ENCODE measurements at regions not wholly inside any gene's neighbourhood (a gene's known extent, or its start where the extent isn't known, plus 50 kb on each side); places are given as distances from the start of the nearest gene placed in this dataset.

DNA sequence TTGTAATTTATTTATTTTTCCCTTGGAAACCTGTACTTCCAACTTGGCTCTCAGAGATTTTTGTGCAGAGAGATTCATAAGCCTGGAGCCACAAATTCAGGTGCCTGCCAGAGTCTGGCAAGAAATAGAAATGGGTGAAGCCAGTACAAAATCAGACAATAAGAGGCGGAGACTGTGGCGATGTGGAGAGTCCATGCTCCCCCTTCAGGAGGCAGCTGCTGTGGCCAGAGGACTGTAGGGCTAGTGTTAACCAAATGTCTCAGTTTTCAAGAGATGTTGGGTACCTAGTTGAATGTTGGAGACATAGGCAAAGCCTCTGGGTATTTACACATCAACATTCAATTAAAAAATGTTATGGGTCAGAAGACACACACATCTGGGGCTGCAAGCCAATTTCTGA lies 208.6 kb downstream of the PSAT1 start:
- Mint-ChIP-seq H3K27ac (no peak overlapping the region), H3K9me3 (no peaks in the 10 kb centered on the region), H3K4me1 (ENCODE audit: low read depth) (no peaks in the 10 kb centered on the region), H3K4me3 (no peak overlapping the region), H3K36me3 (ENCODE audit: low read depth) (no peaks in the 10 kb centered on the region), H3K27me3 (peaks cover 3% of the 10 kb centered on the region)

DNA sequence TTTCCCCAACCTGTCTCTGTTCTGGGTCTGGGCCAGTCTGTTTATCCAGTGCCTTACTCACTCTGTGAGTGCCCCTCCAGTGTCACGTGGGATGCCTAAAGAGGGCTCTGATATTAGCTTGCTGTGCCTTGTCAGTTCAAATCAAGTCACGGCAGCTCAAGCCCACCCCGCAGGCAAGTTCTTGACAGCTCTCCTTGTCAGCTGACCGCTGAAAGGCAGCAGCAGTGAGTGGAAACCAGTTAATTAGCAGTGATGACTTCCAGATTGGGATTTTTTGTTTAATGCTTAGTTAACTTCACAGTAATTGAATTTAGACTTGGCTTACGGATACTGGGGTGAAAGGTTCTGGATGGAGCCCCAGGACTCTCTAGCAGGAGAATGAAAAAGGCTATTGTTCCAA lies 210.1 kb downstream of the PSAT1 start:
- H3K27ac Mint-ChIP-seq: no peak overlapping the region
- no peaks in the 10 kb centered on the region for H3K36me3 Mint-ChIP-seq (ENCODE audit: low read depth)
- peaks cover 2% of the 10 kb centered on the region for H3K27me3 Mint-ChIP-seq
- no peaks in the 10 kb centered on the region for H3K9me3 Mint-ChIP-seq
- no peaks in the 10 kb centered on the region for H3K4me1 Mint-ChIP-seq (ENCODE audit: low read depth)
- no peak overlapping the region for H3K4me3 Mint-ChIP-seq

DNA sequence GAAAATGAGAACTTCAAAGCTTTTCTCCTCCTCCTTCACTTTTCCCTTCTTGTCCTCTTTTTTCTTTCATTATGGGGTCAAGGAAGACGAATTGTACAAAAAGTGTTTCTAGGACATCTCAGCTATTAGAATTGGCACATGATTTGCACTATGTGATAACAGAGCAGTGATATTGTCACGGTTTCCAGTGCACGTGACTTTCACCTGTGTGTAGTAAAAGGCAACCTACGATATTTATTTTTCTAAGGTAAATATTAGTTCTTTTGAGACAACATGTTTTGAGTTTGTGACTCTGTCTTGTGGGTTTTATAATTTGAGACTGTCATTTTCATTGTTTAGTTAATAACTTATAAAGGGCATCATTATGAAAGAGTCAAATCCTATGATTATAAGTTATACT lies 213.1 kb downstream of the PSAT1 start:
- H3K4me3 Mint-ChIP-seq: no peak overlapping the region
- H3K36me3 Mint-ChIP-seq (ENCODE audit: low read depth): no peaks in the 10 kb centered on the region
- peaks cover 4% of the 10 kb centered on the region for H3K27me3 Mint-ChIP-seq
- peaks cover 5% of the 10 kb centered on the region for H3K9me3 Mint-ChIP-seq
- H3K4me1 Mint-ChIP-seq (ENCODE audit: low read depth): no peaks in the 10 kb centered on the region
- no peak overlapping the region for H3K27ac Mint-ChIP-seq

DNA sequence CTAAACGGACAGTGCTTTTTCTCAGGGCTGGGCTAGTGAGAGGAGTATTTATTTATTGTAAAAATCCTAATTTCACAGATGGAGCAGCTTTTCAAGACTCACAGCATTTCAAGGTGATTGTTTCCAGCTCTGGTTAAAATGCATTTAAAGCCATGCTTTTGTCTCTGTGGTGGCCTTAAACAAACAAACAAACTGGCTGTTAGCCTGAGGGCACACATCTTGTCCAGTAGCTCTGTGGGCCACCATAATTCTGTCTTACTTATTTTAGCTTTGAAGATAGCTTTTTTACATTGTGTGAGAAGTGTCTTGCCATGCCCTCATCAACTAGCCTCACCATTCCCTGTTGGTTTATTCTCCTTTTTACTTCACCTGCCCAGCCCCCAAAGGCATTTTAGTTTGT lies 218.2 kb downstream of the PSAT1 start:
- Mint-ChIP-seq H3K27me3 (peaks cover 7% of the 10 kb centered on the region), H3K4me1 (ENCODE audit: low read depth) (no peaks in the 10 kb centered on the region), H3K9me3 (peaks cover 17% of the 10 kb centered on the region), H3K36me3 (ENCODE audit: low read depth) (no peaks in the 10 kb centered on the region), H3K27ac (no peak overlapping the region), H3K4me3 (no peak overlapping the region)

DNA sequence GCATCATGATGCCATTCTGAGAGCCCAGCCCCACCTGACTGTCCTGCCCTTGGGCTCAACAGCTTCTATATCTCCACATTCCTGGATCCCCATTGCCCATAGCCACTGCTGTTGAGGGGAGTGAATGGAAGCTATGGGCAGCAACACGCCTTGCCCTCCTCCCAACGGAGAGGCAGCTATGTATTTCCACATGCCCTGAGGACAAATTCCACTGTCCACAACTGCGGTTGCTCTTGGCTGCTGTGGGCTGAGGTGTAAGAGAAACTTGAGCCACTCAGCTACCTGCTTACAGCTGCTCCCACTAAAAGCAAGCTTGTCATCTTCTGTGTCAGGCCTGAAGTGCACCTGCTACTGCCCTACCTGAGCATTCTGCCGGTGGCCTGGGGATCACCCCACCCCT lies 222.9 kb downstream of the PSAT1 start:
- H3K27ac Mint-ChIP-seq: no peak overlapping the region
- no peaks in the 10 kb centered on the region for H3K4me1 Mint-ChIP-seq (ENCODE audit: low read depth)
- peaks cover 34% of the 10 kb centered on the region for H3K9me3 Mint-ChIP-seq
- H3K4me3 Mint-ChIP-seq: no peak overlapping the region
- no peaks in the 10 kb centered on the region for H3K36me3 Mint-ChIP-seq (ENCODE audit: low read depth)
- H3K27me3 Mint-ChIP-seq: peaks cover 4% of the 10 kb centered on the region

DNA sequence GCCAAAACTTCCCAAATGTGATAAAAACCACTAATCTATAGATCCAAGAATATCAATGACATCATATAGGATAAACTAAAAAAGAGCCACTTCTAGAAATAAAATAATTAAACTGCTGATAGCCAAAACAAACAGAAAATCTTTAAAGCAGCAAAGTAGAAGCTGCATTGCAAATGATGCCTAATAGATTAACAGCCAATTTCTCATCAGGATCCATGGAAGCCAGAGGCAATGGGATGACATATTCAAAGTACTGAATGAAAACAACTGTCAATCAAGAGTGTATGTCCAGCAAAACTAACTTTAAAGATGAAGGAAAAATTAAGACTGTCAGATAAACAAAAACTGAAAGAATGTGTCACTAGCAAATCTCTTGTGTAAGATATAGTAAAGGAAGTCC lies 224.8 kb downstream of the PSAT1 start:
- Mint-ChIP-seq H3K27ac (no peak overlapping the region), H3K4me1 (ENCODE audit: low read depth) (no peaks in the 10 kb centered on the region), H3K36me3 (ENCODE audit: low read depth) (no peaks in the 10 kb centered on the region), H3K4me3 (no peak overlapping the region), H3K27me3 (peaks cover 4% of the 10 kb centered on the region), H3K9me3 (peaks cover 34% of the 10 kb centered on the region)

DNA sequence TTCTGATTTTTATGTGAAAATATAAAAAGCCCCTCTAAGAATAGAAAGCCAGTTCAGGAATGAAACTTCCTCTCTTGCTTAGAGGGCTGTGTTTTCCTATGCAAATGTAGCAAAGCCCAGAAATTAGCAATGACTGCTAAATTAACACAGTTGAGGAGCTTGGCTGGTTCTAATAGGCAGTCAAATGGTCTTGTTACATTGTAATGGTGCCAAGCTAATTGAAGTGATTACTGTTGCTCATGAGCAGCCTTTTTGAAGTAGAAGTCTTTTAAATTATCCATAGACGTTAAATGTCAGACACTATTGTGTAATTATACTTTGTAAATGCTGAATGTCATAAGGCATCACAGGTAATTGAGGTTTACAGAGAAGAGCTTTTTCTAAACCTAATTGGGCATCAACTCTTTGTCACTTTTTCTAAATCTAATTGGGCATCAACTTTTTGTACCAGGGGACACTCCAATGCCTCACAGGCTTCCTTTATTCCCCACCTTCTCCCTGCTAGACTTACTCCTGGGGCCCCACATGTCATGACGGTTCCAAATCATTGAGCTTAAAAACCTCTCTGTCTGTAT lies 229.1 kb downstream of the PSAT1 start:
- Mint-ChIP-seq H3K9me3 (peaks cover 13% of the 10 kb centered on the region), H3K27me3 (no peaks in the 10 kb centered on the region), H3K36me3 (ENCODE audit: low read depth) (no peaks in the 10 kb centered on the region), H3K27ac (no peak overlapping the region), H3K4me3 (no peak overlapping the region), H3K4me1 (ENCODE audit: low read depth) (no peaks in the 10 kb centered on the region)

DNA sequence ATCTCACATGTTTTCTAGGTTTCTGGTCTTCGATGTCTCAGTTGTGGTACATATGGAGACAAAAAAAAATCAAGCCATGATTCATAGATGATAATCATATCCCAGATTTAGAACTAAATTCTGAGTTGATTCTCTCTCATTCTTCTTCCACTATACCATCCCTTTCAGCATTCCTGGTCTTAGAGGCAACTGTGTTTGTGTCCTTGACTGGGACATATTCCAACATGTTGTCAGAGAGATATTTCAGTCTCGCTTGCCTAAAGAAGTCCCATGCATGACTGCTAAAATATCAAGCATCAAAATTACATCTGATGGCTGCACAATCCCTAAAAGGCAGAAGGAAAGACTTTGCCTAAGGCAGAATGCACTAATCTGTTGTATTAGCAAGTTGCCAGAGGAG lies 236.6 kb downstream of the PSAT1 start:
- Mint-ChIP-seq H3K9me3 (no peaks in the 10 kb centered on the region), H3K27me3 (no peaks in the 10 kb centered on the region), H3K36me3 (ENCODE audit: low read depth) (no peaks in the 10 kb centered on the region), H3K4me1 (ENCODE audit: low read depth) (no peaks in the 10 kb centered on the region), H3K4me3 (no peak overlapping the region), H3K27ac (no peak overlapping the region)

DNA sequence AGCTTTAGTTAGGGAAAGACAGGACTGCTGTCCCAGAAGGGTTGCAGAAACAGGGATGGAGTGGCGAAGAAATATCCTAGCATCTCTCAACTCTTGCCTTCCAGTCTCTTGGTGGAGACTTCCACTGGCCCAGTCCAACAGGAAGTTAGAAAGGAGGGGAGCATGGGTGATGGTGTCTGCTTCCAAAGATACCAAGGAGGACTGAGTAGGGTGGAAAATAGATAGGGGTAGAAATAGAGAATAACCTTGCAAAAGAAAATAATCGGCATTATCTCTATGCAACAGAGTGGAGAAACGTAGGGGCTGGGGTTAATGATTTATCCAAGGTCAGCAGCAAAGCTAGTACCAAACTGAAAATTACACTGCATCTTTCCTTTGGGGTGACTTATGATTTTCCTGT lies 242.3 kb downstream of the PSAT1 start:
- H3K9me3 Mint-ChIP-seq: no peaks in the 10 kb centered on the region
- H3K4me1 Mint-ChIP-seq (ENCODE audit: low read depth): no peaks in the 10 kb centered on the region
- no peak overlapping the region for H3K4me3 Mint-ChIP-seq
- H3K36me3 Mint-ChIP-seq (ENCODE audit: low read depth): no peaks in the 10 kb centered on the region
- no peaks in the 10 kb centered on the region for H3K27me3 Mint-ChIP-seq
- no peak overlapping the region for H3K27ac Mint-ChIP-seq

DNA sequence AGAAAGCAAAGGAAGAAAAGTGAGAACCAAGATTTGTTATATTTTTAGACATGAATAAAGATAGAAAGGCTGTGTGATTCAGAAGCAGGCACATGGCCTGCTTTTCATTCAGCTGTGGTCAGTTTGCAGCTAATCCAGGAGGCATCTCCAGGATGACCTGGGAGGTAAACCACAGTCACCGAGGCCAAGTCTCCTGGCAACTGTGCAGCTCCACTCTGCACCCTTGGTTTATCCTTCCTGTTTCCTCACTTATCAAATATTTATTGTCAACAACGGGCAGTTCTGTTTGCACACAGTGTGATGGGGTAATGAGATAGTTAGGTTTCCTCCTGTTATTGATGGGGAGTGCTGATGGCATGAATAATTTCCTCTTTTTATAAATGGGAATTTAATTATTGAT lies 243.0 kb downstream of the PSAT1 start:
- H3K27me3 Mint-ChIP-seq: no peaks in the 10 kb centered on the region
- H3K9me3 Mint-ChIP-seq: no peaks in the 10 kb centered on the region
- H3K4me3 Mint-ChIP-seq: no peak overlapping the region
- no peak overlapping the region for H3K27ac Mint-ChIP-seq
- H3K36me3 Mint-ChIP-seq (ENCODE audit: low read depth): no peaks in the 10 kb centered on the region
- no peaks in the 10 kb centered on the region for H3K4me1 Mint-ChIP-seq (ENCODE audit: low read depth)

DNA sequence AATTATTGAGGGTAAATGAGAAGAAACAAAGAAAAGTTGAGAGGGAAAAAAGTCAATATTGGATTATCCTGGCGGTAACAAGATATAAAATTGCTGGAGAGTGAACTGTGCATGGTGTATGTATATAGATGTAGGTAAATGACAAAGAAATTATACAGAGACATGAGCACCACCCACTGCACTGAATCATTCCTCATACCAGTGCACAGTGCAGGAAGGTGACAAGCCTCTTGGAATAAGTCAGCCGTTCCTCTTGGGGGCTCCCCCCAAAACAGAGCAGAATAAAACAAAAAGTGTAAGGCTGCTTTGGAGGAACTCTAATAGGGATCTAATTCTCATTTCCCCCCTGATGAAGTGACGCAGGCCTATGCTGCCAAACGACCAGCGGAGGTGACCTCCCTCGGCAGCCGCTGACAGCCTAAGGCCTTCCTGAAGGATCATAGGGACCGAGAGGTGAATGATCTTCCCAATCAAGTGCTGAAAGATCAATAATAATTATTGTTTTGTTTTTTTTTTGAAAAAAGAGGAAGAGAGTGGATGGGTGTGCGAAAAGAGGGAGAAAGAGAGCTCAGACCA lies 245.0 kb downstream of the PSAT1 start:
- Mint-ChIP-seq H3K4me1 (ENCODE audit: low read depth) (no peaks in the 10 kb centered on the region), H3K27me3 (no peaks in the 10 kb centered on the region), H3K9me3 (no peaks in the 10 kb centered on the region), H3K27ac (no peak overlapping the region), H3K4me3 (no peak overlapping the region), H3K36me3 (ENCODE audit: low read depth) (no peaks in the 10 kb centered on the region)

DNA sequence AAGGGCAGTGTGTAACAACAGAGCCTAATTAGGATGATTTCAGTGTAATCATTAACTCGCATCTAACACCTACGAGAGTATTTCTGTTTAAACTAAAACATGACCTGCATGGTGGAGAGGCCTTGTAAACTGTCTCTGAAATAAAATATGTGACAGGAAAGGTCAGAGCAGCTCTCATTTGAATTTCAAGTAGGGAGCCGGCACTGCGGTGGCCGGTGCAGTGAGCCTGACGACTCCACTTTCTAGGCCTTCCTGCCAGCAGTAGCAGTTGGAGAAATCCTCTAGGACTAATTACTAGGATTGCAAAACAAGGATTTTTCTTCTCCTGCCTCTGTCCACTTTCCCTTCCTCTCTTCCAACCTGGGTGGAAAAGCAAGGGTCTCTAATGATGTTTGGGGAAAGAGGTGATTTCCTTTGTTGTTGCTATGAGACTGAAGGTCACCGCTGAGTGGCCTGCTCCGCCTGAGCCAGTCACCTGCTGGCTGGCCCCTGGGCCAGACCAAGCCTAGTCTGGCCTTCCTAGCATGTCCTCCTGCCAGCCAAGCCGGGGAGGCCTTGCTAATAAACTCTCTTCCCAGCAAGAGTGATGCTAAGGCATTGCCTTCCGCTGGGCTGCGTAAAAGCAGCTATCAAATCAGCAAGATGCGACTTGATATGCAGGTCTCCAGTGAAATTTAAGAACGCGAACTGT lies 245.7 kb downstream of the PSAT1 start:
- Mint-ChIP-seq H3K27ac (no peak overlapping the region), H3K36me3 (ENCODE audit: low read depth) (no peaks in the 10 kb centered on the region), H3K4me3 (no peak overlapping the region), H3K4me1 (ENCODE audit: low read depth) (no peaks in the 10 kb centered on the region), H3K27me3 (peaks cover under 1% of the 10 kb centered on the region), H3K9me3 (no peaks in the 10 kb centered on the region)

DNA sequence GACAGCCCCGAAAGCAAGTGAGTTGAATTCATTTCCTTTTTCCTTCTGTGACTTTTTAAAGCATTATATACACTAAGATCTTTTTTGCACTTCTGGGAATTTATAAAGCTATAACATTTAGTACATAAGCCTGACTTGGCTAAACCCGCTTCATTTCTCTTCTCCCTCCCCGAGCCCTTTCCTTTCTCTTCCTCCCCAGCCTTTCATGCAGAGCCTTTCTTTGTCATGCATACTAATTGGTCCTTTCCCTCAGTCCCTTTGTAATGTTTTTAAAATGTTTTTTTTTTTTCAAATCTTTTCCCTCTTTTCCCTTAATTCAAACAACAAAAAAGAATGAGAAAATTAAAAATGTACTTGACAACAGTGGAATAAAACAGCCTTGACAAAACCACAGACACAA lies 246.4 kb downstream of the PSAT1 start:
- Mint-ChIP-seq H3K4me1 (ENCODE audit: low read depth) (no peaks in the 10 kb centered on the region), H3K36me3 (ENCODE audit: low read depth) (no peaks in the 10 kb centered on the region), H3K9me3 (no peaks in the 10 kb centered on the region), H3K27ac (no peak overlapping the region), H3K27me3 (peaks cover 7% of the 10 kb centered on the region), H3K4me3 (no peak overlapping the region)

DNA sequence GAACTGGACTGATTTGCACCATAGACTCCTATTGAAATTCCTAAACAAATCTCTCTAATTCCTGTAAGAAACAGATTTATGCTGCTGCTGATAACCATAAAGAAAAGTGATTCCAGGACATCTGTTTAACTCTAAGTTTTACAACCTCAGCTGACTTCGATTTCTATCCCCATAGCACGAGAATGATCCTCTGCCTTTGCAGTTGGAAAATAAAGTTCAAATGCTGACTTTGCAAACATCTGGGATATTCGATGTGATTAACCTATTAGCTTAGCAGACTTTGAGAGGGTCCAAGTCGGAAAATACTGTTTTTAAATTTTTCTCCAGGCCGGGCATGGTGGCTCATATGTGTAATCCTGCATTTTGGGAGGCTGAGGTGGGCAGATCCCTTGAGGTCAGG lies 247.3 kb downstream of the PSAT1 start:
- H3K4me3 Mint-ChIP-seq: no peak overlapping the region
- H3K27ac Mint-ChIP-seq: no peak overlapping the region
- no peaks in the 10 kb centered on the region for H3K4me1 Mint-ChIP-seq (ENCODE audit: low read depth)
- no peaks in the 10 kb centered on the region for H3K36me3 Mint-ChIP-seq (ENCODE audit: low read depth)
- H3K27me3 Mint-ChIP-seq: peaks cover 7% of the 10 kb centered on the region
- no peaks in the 10 kb centered on the region for H3K9me3 Mint-ChIP-seq

DNA sequence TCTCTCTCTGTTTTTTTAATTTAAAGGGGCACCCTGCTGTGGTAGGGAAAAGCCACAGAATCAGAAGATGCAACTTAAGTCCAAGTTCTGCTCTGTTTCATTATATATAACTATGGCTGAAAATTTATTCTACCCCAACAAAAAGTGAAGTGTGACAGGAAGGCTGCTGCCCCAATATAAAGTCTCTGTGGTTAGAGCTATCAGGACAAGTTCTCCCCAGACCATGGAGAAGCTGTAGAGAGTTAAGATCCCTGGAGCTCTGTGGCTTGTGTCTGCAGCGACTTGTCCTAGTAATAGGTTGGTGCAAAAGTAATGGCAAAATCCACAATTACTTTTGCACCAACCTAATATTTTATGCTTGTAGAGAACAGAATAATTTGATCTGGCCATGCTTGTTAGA lies 250.9 kb downstream of the PSAT1 start:
- peaks cover 7% of the 10 kb centered on the region for H3K27me3 Mint-ChIP-seq
- no peaks in the 10 kb centered on the region for H3K36me3 Mint-ChIP-seq (ENCODE audit: low read depth)
- no peaks in the 10 kb centered on the region for H3K4me1 Mint-ChIP-seq (ENCODE audit: low read depth)
- H3K9me3 Mint-ChIP-seq: no peaks in the 10 kb centered on the region
- H3K4me3 Mint-ChIP-seq: no peak overlapping the region
- H3K27ac Mint-ChIP-seq: no peak overlapping the region

DNA sequence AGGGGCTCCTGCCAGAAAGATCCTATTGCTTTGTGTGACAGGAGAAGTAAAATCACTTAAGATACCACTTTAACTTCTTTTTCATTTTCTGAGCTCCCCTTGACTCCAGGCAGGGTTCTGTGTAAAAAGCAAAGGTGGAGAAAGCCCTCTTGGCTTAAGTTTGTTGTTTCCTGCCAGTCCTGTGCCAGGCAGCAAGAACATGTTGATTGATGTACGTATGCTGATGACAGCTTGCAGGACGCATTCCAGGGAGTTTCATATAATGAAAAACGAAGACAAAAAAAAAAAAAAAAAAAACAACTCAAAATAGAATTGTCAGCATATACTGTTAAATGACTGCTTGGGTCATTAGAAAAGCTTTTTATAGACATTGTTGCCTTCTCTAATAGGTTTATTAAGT lies 251.7 kb downstream of the PSAT1 start:
- H3K4me1 Mint-ChIP-seq (ENCODE audit: low read depth): no peaks in the 10 kb centered on the region
- H3K27ac Mint-ChIP-seq: no peak overlapping the region
- no peaks in the 10 kb centered on the region for H3K9me3 Mint-ChIP-seq

More for the DNA sequence above, 251.7 kb downstream of the PSAT1 start:
- no peak overlapping the region for H3K4me3 Mint-ChIP-seq
- peaks cover 7% of the 10 kb centered on the region for H3K27me3 Mint-ChIP-seq
- H3K36me3 Mint-ChIP-seq (ENCODE audit: low read depth): no peaks in the 10 kb centered on the region

Measured in stimulated activated naive CD8-positive, alpha-beta T cell treated with anti-CD3 and anti-CD28 coated beads, Interleukin-15, Interleukin-2, amounts not matched to agents 100 ng/mL and 50 ng/mL, for 24 hours (primary cell).